HK-2 (cell line): ENCODE measurements at regions not wholly inside any gene's neighbourhood (a gene's known extent, or its start where the extent isn't known, plus 50 kb on each side); places are given as distances from the start of the nearest gene placed in this dataset.
"Not testable (repeated sequence)": the region's sequence is repeated elsewhere in the genome, so short reads cannot be mapped to it uniquely, and the experiment has no call there.

Experiments used
- DNase-seq: peaks from one replicate; pipeline ENCODE4 v3.0.0-alpha.2; 2018; ENCODE audit not compliant: unreplicated experiment

- DNase-seq: no peak
Measured at GRCh38 chr13:80680786-80681366, 339.9 kb upstream of the SPRY2 start.

GRCh38 chr13:80679423-80679822 is 338.5 kb upstream of the SPRY2 start:
- DNase-seq: no peak

DNA sequence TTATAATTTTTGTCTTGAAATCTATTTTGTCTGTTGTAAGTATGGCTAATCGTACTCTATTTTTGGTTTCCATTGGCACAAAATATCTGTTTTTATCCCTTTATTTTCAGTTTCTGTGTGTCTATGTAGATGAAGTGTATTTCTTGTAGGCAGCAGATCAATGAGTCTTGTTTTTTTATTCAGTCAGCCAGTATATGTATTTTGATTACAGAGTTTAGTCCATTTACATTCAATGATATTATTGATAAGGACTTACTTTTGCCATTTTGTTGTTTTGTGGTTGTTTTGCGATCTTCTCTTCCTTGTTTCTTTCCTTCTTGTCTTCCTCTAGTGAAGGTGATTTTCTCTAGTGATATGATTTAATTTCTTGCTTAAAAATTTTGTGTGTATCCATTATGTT is 336.3 kb upstream of the SPRY2 start:
- DNase-seq: no peak

DNA sequence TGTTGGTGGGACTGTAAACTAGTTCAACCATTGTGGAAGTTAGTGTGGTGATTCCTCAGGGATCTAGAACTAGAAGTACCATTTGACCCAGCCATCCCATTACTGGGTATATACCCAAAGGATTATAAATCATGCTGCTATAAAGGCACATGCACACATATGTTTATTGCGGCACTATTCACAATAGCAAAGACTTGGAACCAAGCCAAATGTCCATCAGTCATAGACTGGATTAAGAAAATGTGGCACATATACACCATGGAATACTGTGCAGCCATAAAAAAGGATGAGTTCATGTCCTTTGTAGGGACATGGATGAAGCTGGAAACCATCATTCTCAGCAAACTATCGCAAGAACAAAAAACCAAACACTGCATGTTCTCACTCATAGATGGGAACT is 334.5 kb upstream of the SPRY2 start:
- DNase-seq: not testable (repeated sequence)

DNA sequence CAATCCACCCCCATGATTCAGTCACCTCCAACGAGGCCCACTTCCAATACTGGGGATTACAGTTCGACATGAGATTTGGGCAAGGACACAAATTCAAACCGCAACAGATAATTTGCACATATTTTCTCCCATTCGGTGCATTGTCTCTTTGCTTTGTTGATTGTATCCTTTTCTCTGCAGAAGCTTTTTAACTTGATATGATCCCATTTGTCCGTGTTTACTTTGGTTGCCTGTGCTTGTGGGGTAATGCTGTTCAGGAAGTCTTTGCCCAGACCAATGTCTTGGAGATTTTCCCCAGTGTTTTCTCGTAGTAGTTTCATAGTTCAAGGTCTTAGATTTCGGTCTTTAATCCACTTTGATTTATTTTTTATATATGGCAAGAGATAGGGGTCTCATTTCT is 330.8 kb upstream of the SPRY2 start:
- DNase-seq: no peak

DNA sequence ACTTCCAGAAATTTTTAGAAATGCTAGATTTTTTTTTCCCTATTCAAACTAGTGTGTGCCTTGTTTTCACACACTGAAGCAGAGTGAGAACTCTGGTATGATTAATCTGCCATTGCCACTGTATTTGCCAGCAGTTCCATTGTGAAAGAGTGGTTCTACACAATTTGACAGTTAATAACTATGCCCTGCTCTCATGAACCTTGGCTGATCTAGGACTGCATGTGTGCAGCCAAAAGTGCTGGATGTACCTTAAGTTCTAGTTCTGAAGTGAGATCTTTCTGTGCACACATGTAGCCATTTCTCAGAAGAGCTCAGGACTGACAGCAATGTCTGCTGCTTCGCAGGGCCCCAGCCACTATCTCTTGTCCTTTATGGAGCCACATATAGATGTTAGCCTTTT is 328.2 kb upstream of the SPRY2 start:
- no peak for DNase-seq

- no peak for DNase-seq
Measured at GRCh38 chr13:80668452-80668851, 327.5 kb upstream of the SPRY2 start.

GRCh38 chr13:80666782-80667552 is 326.0 kb upstream of the SPRY2 start:
- no peak for DNase-seq

DNA sequence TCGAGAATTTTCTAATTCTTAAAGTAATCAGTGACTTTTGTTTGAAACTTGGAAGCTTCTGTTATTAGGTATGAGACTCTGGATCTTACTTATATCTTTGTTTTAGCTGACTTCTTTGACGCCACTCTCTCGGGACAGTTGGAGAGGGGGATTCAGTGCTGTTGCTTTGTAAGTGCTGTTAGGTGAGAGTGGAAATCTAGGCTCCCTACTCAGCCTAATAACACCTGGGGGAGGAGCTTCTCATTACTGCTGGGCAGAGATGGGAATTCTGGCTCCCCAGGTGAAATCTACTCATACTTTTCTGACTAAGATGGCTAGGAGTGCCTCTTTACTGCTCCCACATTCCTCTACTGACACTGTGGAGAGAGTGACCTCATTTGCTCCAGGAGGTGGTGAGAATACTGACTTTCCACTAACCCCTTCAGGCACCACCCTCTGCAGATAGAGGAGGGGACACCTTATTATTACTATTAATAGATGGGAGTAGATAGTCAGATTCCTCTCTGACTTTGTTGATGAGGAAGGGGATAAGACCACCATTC is 324.9 kb upstream of the SPRY2 start:
- no peak for DNase-seq

- no peak for DNase-seq
Measured at GRCh38 chr13:80664950-80665349, 324.0 kb upstream of the SPRY2 start.

DNA sequence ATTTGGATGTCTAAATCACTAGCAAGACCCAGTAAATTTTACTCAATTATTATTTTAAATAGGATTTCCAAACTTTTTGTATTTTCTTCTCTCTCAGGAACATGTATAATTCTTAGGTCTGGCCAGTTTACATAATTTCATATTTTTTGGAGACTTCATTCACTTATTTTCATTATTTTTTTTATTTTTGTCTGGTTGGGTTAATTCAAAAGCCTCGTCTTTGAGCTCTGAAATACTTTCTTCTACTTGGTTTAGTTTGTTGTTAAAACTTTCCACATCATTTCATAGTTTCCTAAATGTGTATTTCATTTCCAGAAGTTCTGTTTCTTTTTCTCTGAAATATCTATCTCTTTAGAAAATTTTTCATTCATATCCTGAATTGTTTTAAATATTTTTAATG is 322.9 kb upstream of the SPRY2 start:
- DNase-seq: no peak

DNA sequence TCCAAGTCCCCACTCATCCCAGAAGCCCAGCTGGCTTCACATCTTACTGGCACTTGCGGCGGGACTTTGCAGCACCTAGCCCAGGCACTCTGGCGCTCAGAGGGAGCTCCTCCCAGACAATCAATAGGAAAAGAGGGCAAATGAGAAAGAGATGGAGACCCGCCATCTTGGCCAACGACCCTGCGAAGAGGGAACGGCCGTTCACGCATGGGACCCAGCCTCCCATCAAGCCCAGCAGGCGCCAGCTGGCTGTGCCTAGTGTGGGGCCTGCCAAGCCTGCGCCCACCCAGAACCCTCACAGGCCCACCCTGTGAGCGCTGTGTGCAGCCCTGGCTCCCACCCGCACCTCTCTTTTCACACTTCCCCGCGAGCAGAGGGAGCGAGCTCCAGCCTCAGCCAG is 317.8 kb upstream of the SPRY2 start:
- no peak for DNase-seq

- no peak for DNase-seq
Measured at GRCh38 chr13:80656512-80656904, 315.6 kb upstream of the SPRY2 start.

DNA sequence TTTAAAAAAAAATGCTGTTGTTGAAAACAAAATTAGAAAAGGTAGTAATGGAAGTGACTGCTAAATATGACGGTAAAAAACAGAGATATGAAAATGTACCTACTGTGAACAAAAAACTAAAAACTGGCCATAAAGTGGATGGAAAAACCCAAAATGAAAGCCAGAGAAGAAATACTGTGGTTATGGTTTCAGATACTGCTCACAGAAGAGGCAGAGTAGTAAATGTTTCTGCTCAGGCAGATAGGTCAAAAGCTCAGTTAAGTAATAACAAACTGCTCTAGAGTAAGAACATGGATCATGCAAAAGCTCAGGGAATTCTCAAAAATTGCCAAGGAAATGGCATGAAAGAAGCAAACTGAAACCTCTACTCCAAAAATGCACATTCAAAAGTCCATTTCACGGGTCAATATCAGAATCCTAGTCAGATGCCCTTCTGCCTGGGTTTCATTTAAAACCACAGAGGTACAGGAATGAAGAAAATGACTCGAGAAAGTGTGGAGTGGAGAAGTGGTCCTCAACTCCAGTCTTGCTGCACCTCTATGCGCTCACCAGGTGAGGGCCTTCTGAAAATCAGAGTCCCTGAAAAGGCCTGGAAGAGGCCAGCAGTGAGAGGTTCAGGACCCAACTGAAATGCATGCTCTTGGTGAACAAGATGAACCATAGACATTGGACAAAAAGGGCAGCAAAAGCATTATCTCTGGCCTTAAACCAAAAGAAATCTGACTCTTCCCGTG is 315.0 kb upstream of the SPRY2 start:
- DNase-seq: no peak

DNA sequence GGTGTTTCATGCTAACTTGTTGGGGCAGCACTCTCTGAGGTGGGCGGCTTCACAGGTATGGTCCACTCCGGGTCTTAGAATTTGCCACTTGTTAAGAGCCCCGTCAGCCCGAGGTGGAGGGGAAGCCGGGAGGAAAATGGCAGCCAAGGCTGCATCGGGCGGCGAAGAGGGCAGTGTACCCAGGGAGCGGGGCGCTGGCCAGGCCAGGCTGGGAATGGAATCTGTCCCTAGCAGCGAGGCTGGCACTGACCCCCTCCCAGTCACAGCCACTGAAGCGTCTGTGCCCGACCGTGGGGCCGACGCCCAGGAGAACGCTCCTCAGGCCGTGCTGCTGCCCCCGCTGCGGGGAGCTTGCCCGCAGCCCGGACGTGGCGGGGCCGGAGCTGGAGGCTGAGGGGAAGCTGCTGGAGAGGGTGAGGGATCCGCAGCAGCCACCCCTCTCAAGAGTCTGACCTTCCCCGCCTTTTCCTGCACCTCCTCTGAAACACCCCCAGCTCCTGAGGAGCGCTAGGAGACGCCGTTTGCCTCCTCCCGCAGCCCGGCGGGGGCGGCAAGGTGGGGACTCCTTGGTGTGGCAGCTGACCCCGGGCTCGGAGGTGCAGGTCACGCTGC is 313.8 kb upstream of the SPRY2 start:
- DNase-seq: no peak

GRCh38 chr13:80649274-80649673 is 308.3 kb upstream of the SPRY2 start:
- no peak for DNase-seq

GRCh38 chr13:80642641-80643040 is 301.7 kb upstream of the SPRY2 start:
- DNase-seq: no peak

GRCh38 chr13:80633251-80633650 is 292.3 kb upstream of the SPRY2 start:
- no peak for DNase-seq

DNA sequence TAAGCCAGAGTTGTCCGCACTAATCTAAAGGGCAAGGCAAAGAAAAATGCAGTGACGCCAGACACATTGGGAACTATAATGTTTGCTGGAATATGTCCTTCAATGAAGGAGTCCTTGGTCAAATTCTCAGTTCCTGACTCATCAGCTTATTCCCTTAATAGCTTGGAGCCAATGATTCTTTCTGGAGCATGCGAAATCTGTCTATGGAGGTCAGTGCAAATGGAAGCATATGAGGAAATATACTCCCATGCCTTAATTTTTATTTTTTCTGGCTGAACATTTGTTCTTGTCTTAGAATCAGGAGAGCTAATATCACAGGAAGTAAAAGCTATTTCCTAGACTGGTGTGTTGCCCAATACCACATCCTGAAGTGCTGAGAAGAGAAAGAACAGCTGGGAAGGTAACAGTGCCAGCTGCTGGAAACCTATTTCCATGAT is 289.8 kb upstream of the SPRY2 start:
- no peak for DNase-seq

DNA sequence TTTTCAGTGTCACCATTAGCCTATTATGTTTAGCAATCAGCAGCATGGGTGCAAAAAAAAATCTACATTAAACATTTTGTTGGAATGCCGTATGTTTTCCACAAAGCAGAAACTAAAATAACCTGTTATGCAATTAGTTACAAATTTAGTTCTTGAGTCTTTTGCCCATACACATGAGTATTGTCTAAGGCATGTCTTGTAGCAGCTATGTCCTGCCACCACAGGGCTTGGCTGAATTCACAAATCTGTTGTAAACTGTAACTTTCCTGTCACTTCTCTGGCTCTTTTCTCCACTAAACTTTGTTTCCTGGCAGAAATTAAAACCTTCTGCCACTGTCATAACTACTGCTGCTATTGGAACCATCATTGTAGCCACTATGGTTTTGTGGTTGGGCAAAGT is 277.9 kb upstream of the SPRY2 start:
- DNase-seq: no peak

DNA sequence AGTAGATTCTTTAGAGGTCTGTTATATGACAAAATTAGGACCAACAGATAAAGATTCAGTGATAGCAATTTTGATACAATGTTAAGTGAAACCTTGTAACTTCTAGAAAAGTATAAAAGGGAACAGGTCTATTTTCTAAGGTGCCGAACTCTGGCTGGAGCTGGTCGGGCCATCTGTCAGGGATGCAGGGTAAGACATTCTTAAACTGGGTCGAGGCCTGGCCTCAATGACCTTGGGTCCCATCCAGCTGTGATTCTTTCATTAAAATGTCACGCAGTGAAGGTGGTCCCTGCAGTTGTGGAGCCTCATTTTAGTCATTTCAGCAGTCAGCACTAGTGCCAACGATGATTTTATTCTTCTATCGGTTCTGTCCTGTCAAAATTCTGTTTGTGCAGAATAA is 271.9 kb upstream of the SPRY2 start:
- DNase-seq: no peak

DNA sequence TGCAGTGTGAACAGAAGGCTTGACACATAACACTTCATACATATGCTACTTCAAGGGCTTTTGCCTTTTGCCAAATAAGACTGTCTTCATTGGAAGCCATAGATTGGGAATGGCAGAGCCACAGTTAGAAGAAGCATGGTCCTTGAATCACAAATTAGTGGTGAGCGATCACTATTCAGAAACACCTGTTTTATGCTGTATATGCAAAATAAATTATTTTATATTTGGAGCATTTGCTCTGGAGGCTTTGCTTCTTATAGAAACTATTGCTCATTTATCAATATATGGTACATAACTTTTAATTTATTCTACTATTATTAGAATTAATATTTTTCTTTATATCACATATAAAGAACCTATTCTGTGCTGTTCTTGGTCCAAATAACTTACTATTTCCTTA is 270.4 kb upstream of the SPRY2 start:
- DNase-seq: no peak
